Fibroblast of skin of right biceps (primary cell): ENCODE measurements at regions not wholly inside any gene's neighbourhood (a gene's known extent, or its start where the extent isn't known, plus 50 kb on each side); places are given as distances from the start of the nearest gene placed in this dataset.

Experiments used
- DNase-seq: peaks from one replicate; pipeline ENCODE4 v3.0.0-alpha.2; 2013

GRCh38 chr4:184309241-184310170, 91.8 kb upstream of the ENPP6 start:
- no peak for DNase-seq

- DNase-seq: peak; percentile 12
Measured at GRCh38 chr4:184306949-184307348, 89.3 kb upstream of the ENPP6 start.

GRCh38 chr4:184306470-184306869, 88.8 kb upstream of the ENPP6 start:
- DNase-seq: no peak

- no peak for DNase-seq
Measured at GRCh38 chr4:184300816-184301215, 83.1 kb upstream of the ENPP6 start.

GRCh38 chr4:184298254-184298653, 80.6 kb upstream of the ENPP6 start:
- no peak for DNase-seq

GRCh38 chr4:184295206-184295605, 77.5 kb upstream of the ENPP6 start:
- no peak for DNase-seq

GRCh38 chr4:184294606-184295133, 77.0 kb upstream of the ENPP6 start:
- no peak for DNase-seq

- DNase-seq: no peak
Measured at GRCh38 chr4:184293552-184293951, 75.9 kb upstream of the ENPP6 start.

- no peak for DNase-seq
Measured at GRCh38 chr4:184292877-184293276, 75.2 kb upstream of the ENPP6 start.

- no peak for DNase-seq
Measured at GRCh38 chr4:184292465-184292867, 74.8 kb upstream of the ENPP6 start.

GRCh38 chr4:184289179-184289535, 71.5 kb upstream of the ENPP6 start:
- no peak for DNase-seq

GRCh38 chr4:184288451-184289178, 70.9 kb upstream of the ENPP6 start:
- DNase-seq: no peak

- peak; percentile 40 for DNase-seq
Measured at GRCh38 chr4:184287697-184288255, 70.1 kb upstream of the ENPP6 start.

GRCh38 chr4:184286358-184286757, 68.7 kb upstream of the ENPP6 start:
- DNase-seq: no peak

- DNase-seq: no peak
Measured at GRCh38 chr4:184284742-184285141, 67.1 kb upstream of the ENPP6 start.

GRCh38 chr4:184284336-184284690, 66.6 kb upstream of the ENPP6 start:
- DNase-seq: no peak

- no peak for DNase-seq
Measured at GRCh38 chr4:184283659-184284335, 66.1 kb upstream of the ENPP6 start.

GRCh38 chr4:184282895-184283654, 65.4 kb upstream of the ENPP6 start:
- no peak for DNase-seq

- DNase-seq: no peak
Measured at GRCh38 chr4:184282251-184282713, 64.6 kb upstream of the ENPP6 start.

- DNase-seq: no peak
Measured at GRCh38 chr4:184281231-184282139, 63.8 kb upstream of the ENPP6 start.

GRCh38 chr4:184280591-184281071, 63.0 kb upstream of the ENPP6 start:
- DNase-seq: no peak
